Dermis microvascular lymphatic vessel endothelial cell (primary cell): ENCODE measurements at regions not wholly inside any gene's neighbourhood (a gene's known extent, or its start where the extent isn't known, plus 50 kb on each side); places are given as distances from the start of the nearest gene placed in this dataset.

Source experiments
- DNase-seq, 2 donors: peaks; one replicate each; pipeline versions ENCODE4 v3.0.0 to v3.0.0-alpha.2; 2010; ENCODE audit warnings: low read depth in 2 of 2

- no peak for DNase-seq
Measured at GRCh38 chr2:104405623-104406022, 448.3 kb upstream of the POU3F3 start.

GRCh38 chr2:104406261-104406726 is 447.6 kb upstream of the POU3F3 start:
- no peak for DNase-seq

- DNase-seq = no peak
Measured at GRCh38 chr2:104407641-104408040, 446.3 kb upstream of the POU3F3 start.

- DNase-seq = no peak
Measured at GRCh38 chr2:104408266-104408665, 445.6 kb upstream of the POU3F3 start.

DNA sequence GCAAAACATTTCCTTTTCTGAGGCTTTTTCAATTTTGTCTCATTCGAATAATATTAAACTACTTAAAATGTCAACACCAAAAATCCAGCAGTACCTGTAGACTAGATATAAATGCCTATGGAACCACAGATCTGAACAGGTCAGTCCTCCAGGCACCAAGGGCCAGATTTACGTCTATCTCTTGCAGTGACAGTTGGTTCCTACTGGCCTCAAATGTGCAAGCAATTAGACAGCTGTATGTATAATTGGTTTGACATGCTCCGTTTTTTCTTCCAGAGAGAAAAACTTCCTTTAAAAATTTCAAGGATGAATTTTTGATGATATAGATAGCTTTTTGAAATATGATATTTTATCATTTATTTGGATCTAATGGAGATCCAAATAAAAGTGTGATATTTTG is 443.8 kb upstream of the POU3F3 start:
- DNase-seq = no peak

GRCh38 chr2:104412384-104412783 is 441.5 kb upstream of the POU3F3 start:
- DNase-seq = no peak

- no peak for DNase-seq
Measured at GRCh38 chr2:104413890-104414289, 440.0 kb upstream of the POU3F3 start.

DNA sequence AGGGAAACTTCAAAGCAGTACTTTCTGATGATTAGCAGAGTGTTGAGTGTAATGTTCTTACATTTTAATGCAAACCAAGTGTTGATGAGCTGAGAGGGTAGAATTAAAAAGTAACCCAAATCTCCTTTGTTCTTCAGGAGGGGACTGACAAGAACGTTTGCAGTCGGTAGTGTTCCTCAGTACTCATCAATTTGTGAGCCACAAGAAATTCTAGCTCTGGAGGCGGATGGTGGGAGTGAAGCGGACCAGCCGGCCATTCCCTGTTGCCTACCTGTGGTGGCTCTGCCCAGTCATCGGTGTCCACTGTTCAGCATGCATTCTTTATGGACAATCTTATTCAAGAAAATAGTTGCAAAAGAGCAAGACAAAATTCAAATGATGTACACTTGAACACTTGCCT is 438.6 kb upstream of the POU3F3 start:
- DNase-seq = no peak

DNA sequence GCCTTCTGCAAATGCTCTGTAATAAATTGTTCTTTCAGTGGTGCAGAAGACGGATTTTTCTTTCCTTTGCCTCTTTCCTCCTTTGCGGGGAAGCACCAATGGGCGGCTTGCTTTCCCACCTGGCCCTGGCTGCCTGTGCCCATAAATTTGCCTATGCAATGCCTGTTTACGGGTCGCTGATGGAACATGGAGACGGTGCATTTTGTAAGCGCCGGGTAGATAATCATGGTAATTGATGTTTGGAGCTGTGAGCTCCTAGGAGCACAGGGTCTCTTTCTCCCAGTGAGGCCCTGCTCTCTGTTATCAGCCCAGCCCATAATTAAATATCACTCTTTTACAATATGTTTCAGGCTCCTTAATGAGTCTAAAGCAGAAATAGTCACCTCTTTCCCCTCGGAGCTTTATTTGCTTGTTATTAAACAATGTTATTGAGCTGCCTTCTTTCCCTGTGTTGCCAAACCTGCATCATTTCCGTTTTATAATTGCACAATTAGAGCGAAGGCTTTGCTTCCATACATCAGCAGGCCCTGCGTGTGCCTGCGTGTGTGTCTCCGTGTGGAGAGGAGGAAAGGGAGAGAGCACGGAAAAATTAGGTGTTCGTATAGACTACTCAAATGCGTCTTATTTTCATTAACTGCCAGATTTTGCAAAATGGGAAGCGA is 437.4 kb upstream of the POU3F3 start:
- no peak for DNase-seq

GRCh38 chr2:104420420-104420819 is 433.5 kb upstream of the POU3F3 start:
- no peak for DNase-seq

DNA sequence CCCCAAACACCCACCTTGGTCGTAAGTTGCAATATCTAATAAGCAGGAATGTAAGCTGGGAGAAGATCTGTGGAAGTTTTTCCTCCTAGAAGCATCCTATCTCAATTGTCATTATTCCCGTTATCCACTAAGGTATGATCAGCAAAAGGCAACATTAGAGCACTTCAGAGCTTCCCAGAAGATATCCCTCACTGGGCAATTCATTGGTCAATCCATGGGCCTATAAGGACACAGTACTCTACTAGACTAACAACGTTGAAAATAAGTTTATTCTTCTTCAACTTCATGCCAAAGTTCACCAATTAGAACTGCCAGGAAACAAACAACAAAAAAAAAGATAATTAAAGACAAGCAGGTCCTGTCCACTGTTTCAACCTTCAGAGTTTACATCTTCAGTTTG is 433.0 kb upstream of the POU3F3 start:
- no peak for DNase-seq

- no peak for DNase-seq
Measured at GRCh38 chr2:104425850-104426595, 427.9 kb upstream of the POU3F3 start.

DNA sequence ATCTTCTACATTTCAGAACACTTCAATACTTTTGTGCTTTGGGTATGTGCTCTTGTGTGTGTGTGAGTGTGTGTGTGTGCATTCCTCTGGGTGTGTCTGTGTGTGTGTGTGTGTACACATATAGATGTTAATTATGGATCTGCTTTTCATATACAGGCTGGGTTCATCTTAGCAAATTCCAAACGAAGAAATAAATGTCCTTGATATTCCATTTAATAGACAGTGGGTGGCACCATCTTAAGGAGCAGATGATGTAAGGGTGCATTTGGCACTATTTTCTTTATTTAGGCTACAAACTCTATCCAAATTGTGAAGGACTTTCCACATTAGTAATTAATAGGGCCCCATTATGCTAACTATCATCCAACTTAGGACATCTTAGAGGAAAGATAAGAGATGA is 425.8 kb upstream of the POU3F3 start:
- no peak for DNase-seq

GRCh38 chr2:104429639-104430358 is 424.1 kb upstream of the POU3F3 start:
- DNase-seq = no peak

DNA sequence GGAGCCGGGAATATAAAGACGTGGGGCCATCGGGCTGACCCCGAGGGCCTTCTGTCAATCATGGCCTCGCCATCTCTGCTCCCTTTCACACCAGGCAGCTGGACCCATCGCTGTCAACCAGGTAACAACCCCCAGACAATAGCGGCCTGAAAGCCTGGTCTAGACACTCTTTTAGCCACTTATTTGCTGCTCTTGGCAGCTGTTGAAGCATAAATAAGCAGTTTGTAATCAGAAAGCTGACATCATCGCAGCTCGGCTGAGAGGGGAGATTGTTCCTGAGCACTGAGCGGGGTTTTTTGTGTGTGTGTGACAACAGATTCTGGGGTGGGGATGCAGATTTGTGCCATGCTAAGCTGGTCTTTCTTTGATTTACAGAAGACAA is 423.6 kb upstream of the POU3F3 start:
- DNase-seq = no peak

DNA sequence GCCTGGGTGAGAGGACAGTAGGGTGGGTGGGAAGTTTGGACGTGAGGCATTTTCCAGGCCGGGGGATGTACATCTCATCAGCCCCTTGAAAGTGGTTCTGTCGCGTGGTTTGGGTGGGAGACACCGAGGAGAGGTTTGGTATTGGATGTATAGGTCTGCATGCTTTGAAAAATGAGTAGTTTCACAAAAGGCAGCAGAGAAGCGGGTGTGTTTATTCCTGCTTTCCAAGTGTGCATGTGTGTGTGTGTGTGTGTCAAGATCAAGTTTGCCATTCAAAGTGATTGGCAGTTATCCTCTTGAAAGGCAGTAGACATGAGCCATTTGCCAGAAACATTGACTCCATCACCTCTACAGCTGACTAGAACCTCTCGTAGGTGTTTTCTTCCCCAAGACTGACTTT is 423.1 kb upstream of the POU3F3 start:
- DNase-seq = no peak

- DNase-seq = no peak
Measured at GRCh38 chr2:104431701-104432121, 422.2 kb upstream of the POU3F3 start.

DNA sequence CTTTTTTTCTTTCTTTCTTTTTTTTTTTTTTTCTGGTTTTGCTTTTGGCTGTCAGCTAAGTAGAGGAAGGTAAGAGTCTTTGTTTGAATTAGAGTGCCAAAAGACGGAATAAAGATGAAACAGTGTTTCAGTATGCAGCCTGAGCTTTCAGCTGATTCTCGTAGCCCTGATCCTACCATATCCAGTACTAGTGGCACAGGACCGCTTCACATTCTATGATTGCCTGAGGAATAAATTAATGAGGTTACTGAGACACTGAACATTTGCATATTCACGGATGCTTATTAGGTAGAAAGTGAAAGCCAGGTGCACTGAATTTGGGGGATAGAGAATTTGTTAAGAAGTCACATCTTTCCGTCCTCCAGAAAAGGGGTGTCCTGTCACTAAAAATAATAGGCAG is 421.5 kb upstream of the POU3F3 start:
- DNase-seq = no peak

DNA sequence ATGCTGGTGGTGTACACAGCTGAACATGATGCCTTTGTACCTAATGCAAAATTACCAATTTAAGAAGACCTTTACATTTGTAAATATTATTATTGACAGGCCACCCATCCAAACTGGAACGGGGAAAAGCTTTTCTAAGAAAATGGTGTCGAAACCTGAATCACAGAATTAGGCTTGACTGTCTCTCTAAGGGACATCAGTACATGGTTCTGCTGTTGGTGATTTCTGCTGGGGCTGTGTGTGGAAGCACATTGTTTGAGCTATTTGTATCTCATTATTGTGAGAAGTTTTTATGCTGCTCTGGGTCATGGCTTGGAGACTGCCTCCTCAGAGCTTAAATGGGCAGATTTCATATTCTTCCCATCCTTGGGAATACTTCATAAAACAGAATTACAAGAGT is 420.9 kb upstream of the POU3F3 start:
- no peak for DNase-seq

DNA sequence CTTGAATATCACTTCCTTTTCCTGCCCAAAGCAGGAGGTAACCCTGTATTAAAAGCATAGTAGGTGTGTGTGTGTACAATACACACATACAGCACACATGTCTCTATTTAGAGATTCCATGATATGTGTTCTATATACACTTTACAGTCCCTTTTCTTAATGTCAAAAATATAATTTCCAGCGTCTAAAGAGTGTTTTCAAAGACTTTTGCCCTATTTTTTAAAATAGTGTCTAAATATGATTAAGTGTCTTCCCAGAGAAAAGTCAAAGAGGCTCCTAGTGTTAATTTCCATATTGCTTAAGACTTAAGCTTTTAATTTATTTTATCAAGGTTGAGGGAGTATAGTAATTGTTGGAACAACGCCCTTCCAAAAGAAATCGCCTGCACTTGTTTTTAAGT is 420.3 kb upstream of the POU3F3 start:
- DNase-seq = no peak

GRCh38 chr2:104434318-104434792 is 419.6 kb upstream of the POU3F3 start:
- DNase-seq = no peak

- no peak for DNase-seq
Measured at GRCh38 chr2:104434966-104435365, 418.9 kb upstream of the POU3F3 start.

DNA sequence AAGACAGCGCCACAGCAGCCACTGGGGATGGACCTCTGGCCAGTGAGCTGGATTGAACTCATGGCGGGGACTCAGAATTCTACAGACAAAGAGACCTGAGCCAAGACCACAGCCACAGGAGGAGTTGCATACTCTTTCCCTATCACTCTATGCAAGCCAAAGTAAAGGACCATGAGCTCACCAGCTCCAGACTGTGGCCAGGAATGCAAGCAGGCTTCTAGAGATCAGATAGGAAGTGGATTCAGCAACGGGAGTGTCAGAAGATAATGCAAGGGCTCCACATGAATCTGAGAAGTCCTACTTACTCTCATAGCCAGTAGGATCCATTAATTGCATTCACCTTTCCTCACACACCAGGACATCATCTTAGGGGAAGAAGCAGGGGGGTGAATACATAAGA is 415.4 kb upstream of the POU3F3 start:
- no peak for DNase-seq
